HG03139 (cell line): ENCODE measurements at regions not wholly inside any gene's neighbourhood (a gene's known extent, or its start where the extent isn't known, plus 50 kb on each side); places are given as distances from the start of the nearest gene placed in this dataset.

Source experiments
- ATAC-seq: cut with Tn5 transposase; IDR thresholded peaks from one replicate; pipeline ENCODE4 v1.9.1; 2021; ENCODE audit not compliant: unreplicated experiment

DNA sequence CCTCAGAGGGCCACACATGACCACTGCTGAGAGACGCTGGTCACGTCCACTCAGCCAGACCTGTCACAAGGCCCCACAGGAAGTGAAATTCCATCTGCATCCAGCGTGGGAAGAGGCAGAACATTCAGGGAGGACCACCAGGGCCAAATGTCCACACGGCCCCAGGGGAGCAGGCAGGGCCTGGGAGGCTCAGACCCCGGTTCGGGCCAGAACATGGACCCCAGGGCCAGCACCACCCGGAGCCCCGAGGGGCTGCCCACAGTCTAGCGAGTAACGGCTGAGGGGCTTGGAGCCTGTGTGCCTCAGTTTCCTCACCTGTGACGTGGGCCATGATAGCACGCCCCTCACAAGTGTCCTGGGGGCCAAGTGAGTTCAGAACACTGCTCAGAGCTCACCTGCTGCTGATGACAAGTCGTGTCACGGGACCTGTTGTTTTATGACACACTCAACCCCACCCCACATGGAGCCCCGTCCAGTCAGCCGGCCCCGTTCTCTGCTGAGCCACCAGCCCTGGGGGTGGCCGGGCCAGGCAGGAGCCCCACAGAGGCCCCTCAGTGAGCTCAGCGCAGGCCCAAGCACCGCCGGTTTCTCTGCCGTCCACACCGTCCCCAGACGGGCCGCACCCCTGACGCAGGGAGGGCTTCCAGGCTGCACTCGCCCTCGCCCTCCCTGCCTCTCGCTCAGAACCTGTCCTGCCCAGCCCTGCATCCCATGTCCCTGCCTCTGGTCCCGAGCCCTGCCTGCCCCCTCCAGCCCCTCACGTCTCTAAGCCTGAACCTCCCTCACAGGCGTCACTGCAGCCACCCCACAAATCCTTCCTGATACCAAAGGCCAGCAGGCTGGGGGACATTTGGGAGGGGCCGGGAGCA, 79.5 kb upstream of the GALNT9 start:
- ATAC-seq = no peak

DNA sequence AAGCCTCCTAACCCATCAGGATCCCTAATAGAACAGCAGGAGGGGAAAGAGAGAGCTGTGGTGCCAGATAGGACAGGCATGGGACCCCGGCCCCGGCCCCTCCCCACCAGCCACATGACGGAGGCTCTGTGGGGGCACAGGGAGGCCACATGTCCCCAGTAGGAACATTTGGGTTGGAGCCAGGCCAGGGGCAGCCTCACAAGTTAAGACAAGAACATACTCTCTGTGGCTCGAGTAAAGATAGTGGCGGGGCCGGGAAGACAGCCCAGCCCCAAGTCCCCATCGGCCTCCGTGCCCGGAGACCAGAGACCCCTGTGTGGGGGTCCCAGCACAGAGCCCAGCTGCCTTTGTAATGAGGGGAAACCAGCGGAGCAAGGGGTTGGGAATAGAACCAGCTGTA, 78.6 kb upstream of the GALNT9 start:
- no peak for ATAC-seq

GRCh38 chr12:132407451-132407961, 78.1 kb upstream of the GALNT9 start:
- no peak for ATAC-seq

DNA sequence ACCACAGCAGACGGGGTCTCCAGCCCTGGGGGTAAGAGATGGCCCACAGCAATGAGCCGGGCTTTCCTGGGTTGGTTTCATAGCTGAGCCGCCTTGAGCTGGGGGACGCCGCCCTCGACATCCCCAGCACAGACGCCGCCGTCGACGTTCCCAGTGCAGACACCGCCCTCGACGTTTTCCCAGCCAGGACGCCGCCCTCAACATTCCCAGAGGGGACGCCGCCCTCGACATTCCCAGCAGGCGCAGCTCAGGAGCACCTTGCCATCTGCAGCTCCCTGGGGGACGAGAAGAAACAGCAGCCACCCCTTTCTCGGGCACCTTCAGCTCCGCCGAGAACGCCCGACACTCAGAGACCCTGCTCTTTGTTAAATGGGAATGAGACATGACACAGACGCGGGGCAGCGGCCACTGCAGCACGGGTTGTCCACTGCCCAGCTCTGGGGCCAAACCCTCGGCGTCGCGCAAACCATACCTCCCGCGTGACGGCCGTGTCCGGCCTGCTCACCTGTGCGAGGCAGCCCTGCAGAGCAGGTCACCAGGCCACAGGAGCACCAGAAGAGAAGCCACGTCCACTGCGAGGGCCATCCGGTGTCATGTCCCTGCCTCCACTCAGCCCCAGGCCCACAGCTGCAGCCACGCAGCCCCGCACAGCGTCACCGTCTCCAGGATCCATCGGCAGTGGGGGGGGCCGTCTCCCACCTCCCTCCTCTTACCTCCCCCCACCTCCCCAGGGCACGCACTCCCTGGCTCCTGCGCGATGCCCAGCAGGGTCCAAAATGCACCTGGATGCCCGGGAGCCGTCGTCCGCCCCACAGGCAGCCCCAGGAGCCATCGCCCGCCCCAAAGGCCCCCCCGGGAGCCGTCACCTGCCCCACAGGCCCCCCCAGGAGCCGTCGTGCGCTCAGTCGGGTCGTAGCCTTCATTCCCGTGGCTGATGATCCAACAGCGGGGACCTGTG, 77.4 kb upstream of the GALNT9 start:
- ATAC-seq = no peak

- ATAC-seq = no peak
Observed at GRCh38 chr12:132405742-132406251, 76.4 kb upstream of the GALNT9 start.

DNA sequence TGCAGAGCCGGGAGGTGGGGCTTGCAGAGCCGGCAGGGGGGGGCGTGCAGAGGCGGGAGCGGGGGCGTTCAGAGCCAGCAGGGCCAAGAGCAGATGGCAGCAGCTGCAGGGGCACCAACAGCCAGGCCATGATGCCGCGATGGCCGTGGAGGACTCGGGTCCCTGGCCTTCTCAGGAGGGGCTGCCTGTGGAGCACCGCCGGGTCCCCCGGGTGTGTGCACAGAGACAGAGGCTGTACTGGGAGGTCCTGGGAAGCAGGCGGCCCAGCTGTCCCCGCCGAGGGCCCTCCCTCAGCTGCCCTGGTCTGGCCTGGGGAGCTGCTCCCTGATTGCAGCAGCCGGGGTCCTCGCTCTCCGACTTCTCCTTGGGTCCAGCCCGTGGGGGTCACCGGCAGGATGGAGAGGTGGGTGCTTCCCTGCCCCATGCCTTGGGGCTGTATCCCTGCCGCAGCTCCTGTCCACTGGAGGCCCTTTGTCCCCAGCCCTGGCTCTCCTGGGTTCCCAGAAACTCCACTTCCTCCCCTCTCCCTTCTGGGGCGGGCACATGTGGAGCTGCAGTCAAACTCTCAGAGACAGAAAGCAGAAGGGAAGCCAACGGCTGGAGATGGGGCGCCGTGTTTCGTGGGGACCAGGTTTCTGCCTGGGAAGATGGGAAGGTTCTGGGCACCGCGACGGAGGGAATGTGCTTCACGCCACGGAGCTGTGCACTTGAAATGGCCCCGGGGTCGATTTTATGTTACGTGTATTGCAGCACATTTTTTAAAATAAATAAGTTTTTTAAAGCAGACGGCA, 75.8 kb upstream of the GALNT9 start:
- ATAC-seq = no peak

DNA sequence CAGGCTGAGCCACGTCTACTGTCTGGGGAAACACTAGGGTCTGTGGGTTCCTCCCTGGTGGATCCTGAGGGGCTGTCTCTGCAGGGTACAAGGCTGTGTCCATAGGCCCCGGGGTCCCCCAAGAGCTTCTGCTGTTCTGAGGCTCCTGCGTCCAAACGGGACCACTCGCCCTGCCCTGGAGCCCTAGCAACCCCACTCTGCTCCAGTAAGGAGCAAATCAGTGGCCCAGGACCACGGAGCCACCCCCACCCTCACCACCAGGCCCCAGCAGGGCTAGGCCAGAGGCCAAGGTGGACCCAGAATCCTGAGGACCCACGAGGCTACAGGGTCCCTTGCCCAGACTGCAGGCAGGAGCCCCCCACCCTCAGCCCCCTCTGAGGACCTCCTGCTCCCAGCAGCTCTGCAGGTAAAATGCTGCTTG, 75.1 kb upstream of the GALNT9 start:
- ATAC-seq = no peak

DNA sequence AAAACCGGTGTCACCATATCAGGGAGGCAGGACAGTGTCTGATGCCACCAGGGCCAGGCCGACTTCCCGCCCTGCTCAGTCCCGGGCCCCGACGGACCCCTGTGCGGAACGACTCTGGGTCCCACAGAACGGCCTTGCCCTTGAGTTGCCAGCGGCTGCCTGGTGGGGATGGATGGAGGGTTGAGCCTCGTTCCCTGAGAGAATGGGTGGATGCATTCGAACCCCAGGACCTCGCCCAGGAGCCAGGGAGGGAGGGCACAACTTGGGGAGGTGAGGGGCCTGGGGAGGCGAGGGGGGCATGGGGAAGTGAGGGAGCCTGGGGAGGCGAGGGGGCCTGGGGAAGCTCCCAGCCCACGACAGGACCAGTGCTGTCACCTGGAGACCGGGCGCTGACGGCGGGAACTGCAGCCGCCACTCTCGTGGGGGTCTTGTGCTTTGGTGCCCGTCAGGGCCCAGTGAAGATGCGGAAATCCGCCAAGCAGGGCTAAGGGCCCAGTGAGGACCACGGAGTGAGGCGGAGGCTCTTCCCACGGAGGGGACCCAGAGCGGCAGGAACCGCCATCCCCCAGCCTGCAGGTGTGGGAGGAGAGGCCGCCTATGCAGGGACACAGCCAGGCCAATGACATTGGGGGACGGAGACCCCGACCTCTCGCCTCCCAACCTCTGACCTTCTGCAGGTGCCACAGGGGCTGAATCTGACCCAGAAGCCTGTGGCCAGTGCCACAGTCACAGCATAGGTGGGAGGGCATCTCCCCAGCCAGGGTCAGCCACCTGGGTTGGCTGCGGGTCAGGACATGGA, 74.4 kb upstream of the GALNT9 start:
- no peak for ATAC-seq

DNA sequence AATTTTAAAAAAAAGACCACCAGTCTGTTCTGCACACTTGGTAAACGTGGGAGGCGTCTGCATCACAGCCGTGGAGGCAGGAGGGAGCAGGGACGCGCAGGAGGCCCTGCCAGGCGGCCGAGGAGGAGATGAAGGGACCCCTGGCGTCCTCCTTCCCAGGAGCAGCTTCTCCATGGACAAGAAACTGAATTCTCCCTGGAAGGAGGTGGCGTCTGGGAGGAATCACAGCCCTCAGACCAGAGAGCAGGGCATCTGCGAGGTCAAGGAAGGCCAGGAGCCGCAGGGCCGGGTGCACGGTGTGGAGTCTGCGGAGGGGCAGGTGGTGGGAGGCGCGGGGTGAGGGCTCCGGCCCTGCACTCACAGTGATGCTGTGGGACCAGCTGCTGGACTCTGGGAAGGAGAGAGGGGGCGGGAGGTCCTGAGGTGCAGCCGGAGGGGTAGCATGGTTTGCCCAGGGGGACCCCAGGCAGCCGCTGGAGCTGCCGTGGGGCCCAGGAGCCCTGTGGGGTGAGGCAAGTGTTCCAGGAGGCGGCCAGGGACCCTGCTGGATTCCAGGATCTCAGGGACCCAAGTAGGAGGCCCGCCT, 73.5 kb upstream of the GALNT9 start:
- no peak for ATAC-seq

- no peak for ATAC-seq
Observed at GRCh38 chr12:132401982-132402381, 72.6 kb upstream of the GALNT9 start.

DNA sequence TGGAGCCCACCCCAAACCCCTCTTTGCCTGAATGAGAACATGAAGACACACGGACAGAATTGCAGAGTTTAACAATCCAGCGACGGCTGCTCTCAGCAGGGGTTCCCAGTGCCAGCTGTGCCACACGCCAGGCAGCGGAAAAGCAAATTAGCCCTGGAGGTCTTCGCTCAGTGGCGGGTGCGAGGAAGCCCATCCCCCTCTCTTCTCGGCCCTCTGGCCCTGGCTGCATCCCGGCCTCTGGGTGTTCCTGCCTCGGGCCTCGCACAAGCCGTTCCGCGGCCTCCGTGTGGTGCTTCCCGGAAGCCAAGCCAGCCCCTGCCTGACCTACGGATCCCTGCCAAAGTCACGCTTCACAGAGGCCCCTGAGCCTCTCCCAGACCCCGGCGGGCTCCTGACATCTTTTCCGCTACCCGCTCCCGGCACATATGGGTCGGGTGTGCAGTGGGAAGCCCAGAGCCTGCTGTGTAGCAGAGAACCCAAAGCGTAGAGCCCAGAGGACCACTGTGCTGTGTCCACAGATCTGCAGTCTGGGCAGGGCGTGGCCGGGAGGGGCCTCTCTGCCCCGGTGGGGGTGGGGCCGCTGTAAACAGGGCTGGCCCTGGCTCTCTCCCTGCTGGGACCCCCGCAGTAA, 70.7 kb upstream of the GALNT9 start:
- no peak for ATAC-seq

GRCh38 chr12:132399092-132400010, 70.0 kb upstream of the GALNT9 start:
- ATAC-seq = no peak

DNA sequence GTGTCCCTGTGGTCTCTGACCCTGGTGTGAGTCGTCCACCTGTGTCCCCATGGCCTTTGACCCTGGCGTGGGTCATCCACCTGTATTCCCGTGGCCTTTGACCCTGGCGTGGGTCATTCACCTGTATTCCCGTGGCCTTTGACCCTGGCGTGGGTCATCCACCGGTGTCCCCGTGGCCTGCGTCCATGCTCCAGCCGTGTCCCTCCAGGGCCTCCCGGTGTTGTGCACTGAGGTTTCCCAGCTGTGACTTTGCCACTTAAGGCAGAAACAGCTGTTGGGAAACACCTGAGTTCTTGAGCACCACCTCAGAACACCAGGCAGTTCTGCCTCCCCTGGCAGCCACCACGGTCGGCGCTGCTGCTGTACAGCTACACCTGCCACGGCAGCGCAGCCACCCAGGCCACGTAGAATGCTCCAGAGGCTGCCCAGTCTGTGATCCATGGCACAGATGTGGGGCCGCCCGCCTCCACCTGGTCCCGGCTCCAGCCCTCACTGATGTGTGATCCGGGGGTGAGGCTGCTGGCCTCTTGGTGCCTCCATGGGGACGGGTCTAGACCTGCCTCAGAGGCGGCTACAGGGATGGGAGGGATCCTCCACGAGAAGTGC, 69.1 kb upstream of the GALNT9 start:
- no peak for ATAC-seq

DNA sequence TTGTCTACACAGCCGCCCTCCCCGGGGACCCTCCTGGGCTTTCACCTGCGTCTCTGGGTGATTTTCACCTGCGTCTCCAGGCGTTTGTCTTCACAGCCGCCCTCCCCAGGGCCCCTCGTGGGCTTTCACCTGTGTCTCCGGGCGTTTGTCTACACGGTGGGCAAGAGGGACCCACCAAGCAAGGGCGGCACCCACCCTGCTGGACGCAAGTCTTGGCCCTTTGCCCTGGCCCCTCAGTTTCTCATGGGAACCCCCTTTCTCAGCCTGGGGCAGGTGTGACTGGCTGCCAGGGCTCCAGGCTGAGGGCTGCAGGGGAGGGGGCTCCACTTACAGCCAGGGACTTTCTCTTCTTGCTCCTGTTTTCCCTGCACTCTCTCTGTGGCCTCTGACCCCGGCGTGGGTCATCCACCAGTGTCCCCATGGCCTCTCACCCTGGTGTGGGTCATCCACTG, 68.6 kb upstream of the GALNT9 start:
- no peak for ATAC-seq

DNA sequence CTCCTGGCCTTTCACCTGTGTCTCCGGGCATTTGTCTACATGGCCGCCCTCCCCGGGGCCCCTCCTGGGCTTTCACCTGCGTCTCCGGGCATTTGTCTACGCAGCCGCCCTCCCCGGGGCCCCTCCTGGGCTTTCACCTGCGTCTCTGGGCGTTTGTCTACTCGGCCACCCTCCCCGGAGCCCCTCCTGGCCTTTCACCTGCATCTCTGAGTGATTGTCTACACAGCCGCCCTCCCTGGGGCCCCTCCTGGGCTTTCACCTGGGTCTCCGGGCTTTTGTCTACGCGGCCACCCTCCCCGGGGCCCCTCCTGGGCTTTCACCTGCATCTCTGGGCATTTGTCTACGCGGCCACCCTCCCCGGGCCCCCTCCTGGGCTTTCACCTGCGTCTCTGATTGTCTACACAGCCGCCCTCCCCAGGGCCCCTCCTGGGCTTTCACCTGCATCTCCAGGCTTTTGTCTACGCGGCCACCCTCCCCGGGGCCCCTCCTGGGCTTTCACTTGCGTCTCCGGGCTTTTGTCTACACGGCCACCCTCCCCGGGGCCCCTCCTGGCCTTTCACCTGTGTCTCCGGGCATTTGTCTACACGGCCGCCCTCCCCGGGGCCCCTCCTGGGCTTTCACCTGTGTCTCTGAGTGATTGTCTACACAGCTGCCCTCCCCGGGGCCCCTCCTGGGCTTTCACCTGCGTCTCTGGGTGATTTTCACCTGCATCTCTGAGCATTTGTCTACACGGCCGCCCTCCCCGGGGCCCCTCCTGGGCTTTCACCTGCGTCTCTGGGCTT, 68.0 kb upstream of the GALNT9 start:
- ATAC-seq = no peak

GRCh38 chr12:132396657-132397056, 67.3 kb upstream of the GALNT9 start:
- no peak for ATAC-seq

DNA sequence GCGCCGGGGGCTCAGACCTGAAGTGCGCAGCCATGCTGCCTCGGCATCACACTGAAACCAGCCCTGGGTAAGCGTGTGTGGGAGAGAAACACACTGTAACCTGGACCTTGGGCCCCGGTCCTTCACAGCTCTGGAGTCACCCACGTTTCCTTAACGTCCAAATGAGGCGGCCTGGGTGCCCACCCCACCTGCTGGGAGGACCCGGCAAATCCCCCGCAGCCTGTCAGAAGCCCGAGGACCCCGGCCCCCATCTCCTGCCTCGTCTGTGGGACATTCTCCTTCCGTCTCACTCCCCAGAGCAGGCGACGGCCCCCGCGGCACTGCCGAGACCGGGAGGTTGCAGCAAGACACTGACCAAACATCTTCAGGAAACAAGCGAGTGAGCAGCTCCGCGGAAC, 66.5 kb upstream of the GALNT9 start:
- ATAC-seq = no peak
